ENCODE measurements at regions not wholly inside any gene's neighbourhood (a gene's known extent, or its start where the extent isn't known, plus 50 kb on each side); places are given as distances from the start of the nearest gene placed in this dataset.

- peak; percentile 16 for DNase-seq
These were observed 278.1 kb upstream of the FAT3 start for GRCh38 chr11:91946397-91946951.

DNA sequence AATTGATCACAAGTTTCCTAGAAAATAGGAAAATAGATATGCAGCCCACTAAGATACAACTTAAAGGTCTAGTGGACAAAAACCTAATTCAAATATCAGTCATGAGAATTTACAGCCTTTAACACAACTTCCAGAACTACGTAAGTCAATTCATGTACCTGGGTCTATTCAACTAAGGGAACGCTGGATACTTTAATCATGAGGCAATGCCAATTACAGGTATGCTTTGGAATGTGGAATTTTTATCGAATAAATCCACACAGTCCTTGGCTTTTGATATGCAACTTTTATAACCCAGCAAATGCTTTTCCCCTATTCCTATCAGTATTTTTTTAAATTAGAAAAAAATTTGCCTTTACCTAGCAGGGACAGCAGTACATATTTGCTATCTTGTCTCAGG is 289.5 kb upstream of the FAT3 start:
- DNase-seq, result no peak

- no peak for DNase-seq
These were observed 292.3 kb upstream of the FAT3 start for GRCh38 chr11:91932151-91932821.

- DNase-seq, result no peak
These were observed 297.2 kb upstream of the FAT3 start for GRCh38 chr11:91927448-91927847.

- no peak for DNase-seq
These were observed 297.7 kb upstream of the FAT3 start for GRCh38 chr11:91926965-91927364.

- DNase-seq, result no peak
These were observed 301.8 kb upstream of the FAT3 start for GRCh38 chr11:91922846-91923245.

GRCh38 chr11:91921974-91922373 is 302.6 kb upstream of the FAT3 start:
- no peak for DNase-seq

DNA sequence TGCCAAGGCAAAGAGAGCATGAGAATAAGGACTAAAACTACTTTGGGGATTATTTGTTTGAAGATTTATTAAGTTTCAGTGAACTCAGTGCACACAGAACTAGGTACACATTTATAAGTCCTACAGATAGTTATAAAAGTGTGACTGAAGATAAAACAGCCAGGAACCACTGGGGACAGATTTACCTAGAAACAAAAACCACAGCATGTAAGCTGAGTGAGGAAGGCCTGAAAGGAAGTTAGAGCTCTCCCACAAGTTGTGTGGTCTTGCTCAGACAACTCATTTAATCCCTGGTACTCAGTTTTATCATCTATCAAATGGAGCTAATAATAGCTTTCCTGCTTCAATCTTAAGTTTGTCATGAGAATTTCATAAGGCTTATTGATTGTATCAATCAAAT is 311.2 kb upstream of the FAT3 start:
- no peak for DNase-seq

- no peak for DNase-seq
These were observed 312.3 kb upstream of the FAT3 start for GRCh38 chr11:91912322-91912721.

- DNase-seq, result no peak
These were observed 317.6 kb upstream of the FAT3 start for GRCh38 chr11:91906871-91907624.

DNA sequence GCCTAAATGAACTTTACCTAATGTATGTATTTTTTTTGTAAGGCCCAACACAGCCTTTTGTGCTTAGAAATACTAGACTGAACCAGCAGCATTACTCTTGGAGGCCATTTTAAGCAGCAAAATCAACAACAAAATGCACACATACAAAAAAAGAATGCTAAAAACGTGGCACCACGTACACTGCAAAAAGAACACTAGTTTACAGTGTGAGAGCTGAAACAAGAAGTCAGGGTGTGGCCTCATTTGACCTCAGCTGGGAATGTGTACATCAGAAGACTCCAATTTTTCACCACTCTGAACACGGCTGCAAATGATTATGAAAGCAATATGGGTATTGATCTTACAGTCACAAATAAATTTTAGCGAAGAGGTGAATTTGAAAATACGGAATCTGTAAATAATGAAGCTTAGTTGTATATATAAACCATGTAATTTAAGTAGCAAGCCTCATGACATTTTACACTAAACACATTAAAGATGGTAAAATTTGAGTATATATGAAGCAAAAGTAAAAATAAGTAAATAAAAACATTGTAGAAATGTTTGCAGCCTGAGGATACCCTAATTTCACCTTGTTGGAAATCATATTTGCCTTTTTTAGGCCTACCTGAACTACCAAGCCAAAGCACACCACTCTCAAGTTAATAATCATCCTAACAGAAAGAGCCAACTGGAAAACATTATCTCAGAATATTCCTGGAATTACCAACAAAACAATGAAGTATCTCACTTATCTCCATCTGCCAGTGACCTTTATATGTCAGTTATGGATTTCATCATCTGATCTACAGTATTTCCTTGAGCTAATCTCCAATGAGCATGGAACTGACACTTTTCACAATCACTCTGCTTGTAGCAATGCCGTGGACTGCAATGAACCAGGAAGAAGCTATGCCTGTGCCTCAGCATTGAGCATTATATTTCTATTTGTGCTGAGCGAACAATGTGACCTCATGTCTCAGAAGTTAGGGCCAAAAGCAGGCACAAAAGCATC is 319.5 kb upstream of the FAT3 start:
- DNase-seq, result no peak

GRCh38 chr11:91902312-91902711 is 322.3 kb upstream of the FAT3 start:
- DNase-seq, result no peak

DNA sequence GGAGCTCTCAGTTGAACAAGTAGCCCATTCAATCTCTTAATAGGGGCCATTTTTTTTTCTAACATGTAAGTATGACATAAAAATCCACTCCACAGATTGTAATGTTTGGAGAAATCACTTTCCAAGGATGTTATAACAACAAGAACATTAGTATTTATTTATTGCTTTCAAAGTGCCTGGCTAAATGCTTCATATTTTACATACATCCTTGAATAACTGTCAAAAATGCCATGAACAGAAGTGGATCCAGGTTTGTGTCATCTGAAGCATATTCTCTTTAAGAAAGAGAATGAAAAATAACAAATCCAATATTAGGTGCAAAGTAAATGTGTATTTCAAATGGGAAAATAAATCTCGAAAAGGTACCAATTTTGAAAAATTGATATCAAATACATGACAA is 344.0 kb upstream of the FAT3 start:
- no peak for DNase-seq

GRCh38 chr11:91876746-91877145 is 347.9 kb upstream of the FAT3 start:
- no peak for DNase-seq

DNA sequence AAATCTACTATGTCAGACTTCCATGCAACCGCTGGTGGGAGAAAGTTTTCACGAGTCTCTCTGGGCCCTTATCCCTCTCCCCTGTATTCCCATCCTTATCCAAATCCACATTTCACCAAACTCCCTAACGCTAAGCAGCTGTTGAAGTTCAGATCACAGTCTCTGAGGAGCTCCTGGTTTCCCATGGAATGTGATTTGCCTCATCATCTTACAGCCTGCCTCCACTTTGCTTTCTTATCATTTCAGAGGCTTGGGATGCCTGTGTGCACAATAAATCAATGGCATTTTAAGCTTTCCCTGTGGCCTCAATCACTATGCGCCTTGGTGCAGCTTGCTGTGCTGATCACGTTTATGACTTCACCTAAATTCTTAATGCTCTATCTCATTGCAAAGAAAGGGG is 352.4 kb upstream of the FAT3 start:
- no peak for DNase-seq

GRCh38 chr11:91871791-91872190 is 352.8 kb upstream of the FAT3 start:
- DNase-seq, result no peak

DNA sequence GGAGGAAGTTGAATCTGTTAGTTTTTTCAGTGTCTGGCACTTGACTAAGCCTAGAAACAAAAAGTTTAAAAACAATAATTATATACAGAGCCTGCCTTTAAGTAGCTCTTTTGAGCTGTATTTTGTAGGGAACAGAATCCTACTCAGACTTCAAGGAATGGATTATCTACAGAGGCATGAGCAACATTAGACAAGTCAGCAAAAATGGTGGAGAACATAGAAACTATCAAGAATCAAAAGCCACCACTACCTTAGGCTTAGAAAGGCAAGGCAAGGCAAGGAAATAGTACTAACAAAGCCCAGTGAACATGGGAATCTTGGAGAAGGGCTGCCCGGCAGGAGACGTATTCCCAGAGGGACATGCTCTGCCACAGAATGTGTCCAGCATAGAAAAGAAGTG is 353.6 kb upstream of the FAT3 start:
- no peak for DNase-seq

- no peak for DNase-seq
These were observed 354.9 kb upstream of the FAT3 start for GRCh38 chr11:91869686-91870085.

- DNase-seq, result no peak
These were observed 358.0 kb upstream of the FAT3 start for GRCh38 chr11:91866642-91867041.

GRCh38 chr11:91860661-91861060 is 364.0 kb upstream of the FAT3 start:
- no peak for DNase-seq

DNA sequence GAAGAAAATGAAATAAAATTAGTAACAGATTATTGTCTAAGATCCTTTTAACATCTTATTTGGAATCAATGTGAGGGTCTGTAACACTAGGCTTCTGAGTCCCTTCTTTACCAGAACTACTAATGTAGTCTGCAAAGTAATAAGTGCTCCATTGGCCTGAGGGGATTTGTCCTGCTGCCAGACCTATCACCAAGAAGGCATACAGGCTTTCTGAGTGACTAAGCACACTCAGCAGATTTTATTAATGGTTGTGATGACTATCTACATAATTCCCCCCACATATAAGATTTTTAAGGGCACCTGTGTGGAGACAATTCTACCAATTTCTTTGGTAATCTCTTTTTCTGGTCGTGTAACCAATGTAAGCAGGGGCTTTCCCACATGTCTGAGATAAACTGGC is 365.0 kb upstream of the FAT3 start:
- DNase-seq, result no peak

GRCh38 chr11:91857179-91857578 is 367.4 kb upstream of the FAT3 start:
- no peak for DNase-seq

- no peak for DNase-seq
These were observed 369.8 kb upstream of the FAT3 start for GRCh38 chr11:91854780-91855179.
